Left ventricle myocardium superior (tissue), 1 donor: ENCODE measurements at regions not wholly inside any gene's neighbourhood (a gene's known extent, or its start where the extent isn't known, plus 50 kb on each side); places are given as distances from the start of the nearest gene placed in this dataset.

Experiments used
- ATAC-seq: fragments of 200-7000 bp; cut with Tn5 transposase; one replicate; pipeline ENCODE4 v1.9.1; 2020; ENCODE audit warnings: mild to moderate bottlenecking, moderate library complexity
- DNase-seq: peaks from one replicate; pipeline ENCODE4 v3.0.0-alpha.2; 2020
- intact Hi-C: fragments of 100-400 bp; cut with micrococcal nuclease; formaldehyde crosslinking; loops from one replicate; pipeline ENCODE4 v1.11.0; 2022
- donor health status: DM: no; HTN: yes; CAD: no; lungs with severe emphysema.

- ATAC-seq (peak; percentile 8), DNase-seq (no peak)
- intact Hi-C loops = no loop called here
These were observed 199.4 kb downstream of the SREK1 start for GRCh38 chr5:66343370-66344071.

GRCh38 chr5:66344544-66344943, 200.4 kb downstream of the SREK1 start:
- DNase-seq = no peak

DNA sequence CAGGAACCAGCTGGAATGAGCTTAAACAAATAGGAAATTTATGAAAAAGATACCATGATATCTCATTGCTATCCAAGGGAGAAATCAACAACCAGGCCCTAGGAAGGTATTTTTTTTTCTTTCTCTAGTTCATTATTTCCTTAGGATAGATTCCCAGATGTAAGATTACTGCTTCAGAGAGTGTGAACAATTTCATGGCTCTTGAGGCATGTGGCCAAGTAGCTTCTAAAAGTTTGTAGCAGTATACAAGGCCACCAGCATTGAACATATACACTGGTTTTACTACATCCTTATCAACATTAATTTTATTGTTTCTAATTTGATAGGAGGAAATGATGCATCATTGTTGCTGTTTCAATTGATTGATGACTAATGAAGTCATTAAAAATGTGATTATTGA, 201.2 kb downstream of the SREK1 start:
- ATAC-seq (no peak), DNase-seq (no peak)
- intact Hi-C loops = no loop called here

More at GRCh38 chr5:66344544-66344943, 200.4 kb downstream of the SREK1 start:
- ATAC-seq = no peak
- intact Hi-C loops = no loop called here

DNA sequence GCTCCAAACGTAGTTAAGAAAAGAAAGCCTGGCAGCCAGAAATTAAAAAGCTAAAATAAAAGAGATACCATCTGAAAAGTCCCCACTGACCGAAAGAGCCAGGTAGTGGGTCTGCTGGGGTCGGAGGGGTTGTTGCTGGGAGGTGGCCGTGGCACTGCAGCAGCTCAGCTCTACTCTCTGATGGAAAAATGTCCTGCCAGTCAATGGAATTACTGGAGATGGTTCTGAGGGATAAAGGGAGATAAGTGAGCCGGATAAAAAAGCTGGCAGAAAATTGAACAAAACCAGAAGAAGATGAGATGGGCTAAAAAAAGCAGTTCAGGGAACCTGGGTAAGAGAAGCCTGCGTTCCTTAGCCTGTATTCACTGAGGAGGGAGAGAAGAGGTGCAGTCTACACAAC, 202.8 kb downstream of the SREK1 start:
- ATAC-seq = no peak
- intact Hi-C loops = no loop called here
- no peak for DNase-seq

DNA sequence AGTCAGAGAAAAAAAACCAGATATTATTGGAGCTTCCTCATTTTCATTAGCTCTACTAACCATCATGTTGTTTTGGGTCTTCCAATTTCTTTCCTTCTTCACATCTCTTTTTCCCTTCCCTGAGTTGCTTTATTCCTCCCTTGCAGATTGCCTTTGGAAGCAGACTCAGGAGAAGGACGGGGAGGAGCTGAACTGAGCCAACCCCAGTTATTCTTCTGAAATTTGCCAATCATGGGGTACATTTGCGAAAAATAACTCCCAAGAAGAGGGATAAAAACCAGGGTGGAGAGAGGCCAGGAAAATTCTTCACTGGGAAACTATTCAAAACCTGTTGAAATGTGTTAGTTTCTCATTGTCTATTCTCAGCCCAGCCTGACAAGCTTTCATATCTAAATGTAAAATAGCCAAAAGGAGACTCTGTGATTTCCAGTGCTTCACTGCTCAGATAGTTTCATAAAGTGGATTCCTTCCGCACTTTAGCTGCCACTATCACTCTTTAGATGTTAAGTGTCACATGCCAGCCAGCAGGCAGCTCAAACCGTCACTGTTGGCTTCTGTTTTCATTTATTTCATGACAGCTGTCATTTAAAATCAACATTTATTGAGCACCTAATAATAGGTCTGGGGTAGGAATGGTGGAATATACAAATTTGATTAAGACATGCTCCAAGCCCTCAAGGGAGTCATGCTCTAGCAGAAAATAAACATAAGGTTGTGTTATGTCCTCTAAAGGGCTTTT, 204.5 kb downstream of the SREK1 start:
- ATAC-seq = peak; percentile 67
- no peak for DNase-seq
- intact Hi-C loops = no loop called here

- DNase-seq (no peak), ATAC-seq (no peak)
- intact Hi-C loops = no loop called here
These were observed 207.7 kb downstream of the SREK1 start for GRCh38 chr5:66351813-66352212.

GRCh38 chr5:66353186-66353585, 209.1 kb downstream of the SREK1 start:
- DNase-seq (no peak), ATAC-seq (no peak)
- intact Hi-C loops = no loop called here

DNA sequence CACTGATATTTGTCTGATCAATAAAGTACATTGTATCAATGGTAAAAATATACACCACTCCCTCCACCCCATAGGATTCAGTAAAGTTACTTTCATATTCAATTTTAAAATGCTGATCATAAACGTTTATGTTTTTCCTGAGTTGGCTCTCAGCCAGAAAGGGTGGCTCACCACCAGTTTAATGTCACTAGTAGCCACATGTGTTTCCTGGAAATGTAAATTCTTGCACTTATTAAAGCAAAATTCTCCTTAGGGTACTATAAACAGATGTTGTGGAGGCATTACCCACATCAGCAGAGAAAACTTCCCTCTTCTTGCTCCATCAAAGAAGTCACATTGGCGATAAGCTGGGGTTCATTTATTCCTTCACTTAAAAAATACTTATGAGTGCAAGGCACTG, 210.3 kb downstream of the SREK1 start:
- DNase-seq = no peak
- no peak for ATAC-seq
- intact Hi-C loops = no loop called here

DNA sequence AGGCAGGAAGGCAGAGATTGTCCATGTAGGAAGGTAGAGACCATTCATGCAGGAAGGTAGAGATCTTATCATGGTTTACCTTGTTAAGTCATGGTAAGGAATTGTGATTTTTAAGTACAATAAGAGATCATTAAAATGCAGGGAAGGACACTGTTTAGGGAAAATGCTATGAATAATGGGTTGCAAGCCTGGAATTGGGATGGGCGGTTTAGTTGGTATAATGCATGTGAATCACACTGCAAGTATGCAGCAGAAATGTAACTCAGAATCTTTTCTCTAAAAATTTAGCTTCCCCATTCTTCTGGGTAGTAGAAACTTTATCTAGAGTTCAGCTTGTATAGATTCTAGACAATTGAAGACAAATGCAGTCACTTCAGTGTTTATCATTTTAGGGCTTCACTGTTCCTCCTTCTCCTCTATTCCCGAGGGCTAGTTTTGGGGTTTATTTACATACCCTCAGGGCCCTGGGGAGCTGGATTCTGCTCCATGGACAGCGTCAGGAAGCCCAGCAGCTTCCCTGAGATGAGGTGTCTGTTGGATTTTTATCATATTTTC, 212.0 kb downstream of the SREK1 start:
- ATAC-seq (no peak), DNase-seq (no peak)
- intact Hi-C loops = no loop called here

GRCh38 chr5:66358741-66359140, 214.6 kb downstream of the SREK1 start:
- DNase-seq (no peak), ATAC-seq (no peak)
- intact Hi-C loops = no loop called here

DNA sequence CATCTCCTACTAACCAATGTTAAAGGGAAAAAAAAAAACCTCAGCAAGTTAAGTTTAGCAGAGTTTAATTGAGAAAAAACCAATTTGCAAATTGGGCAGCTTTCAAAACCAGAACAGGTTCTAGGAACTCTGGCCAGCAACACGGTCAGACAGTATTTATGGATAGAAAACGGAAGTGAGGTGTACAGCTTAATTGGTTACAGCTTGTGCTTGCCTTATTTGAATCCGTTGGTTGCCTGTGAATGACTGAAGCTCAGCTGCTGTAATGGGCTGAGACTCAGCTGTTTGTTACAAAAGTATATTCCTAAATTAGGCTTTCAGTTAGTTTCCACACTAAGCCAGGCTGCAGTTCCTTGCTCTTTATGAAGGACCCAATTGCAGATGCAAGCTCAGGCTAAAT, 217.0 kb downstream of the SREK1 start:
- no peak for DNase-seq
- intact Hi-C loops = no loop called here
- peak; percentile 26 for ATAC-seq

DNA sequence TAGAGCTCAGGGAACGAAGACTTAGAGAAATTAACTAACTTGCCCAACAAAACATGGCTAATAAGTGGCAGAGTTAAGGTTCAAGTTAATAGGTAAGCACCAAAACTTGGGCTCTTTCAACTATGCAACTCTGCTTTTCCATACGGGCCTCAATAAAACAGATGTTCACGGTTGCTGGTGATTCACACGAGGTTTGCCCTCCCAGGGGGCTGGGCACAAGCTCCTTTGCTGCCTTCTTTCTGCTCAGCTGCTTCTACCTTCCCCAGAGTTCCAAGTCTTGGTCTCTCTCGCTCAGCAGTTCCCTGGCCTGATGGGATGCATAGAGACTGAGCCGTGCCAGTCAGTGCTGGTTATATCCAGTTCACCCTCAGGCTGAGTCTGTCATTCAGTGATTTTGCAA, 217.9 kb downstream of the SREK1 start:
- intact Hi-C loops = no loop called here
- DNase-seq (no peak), ATAC-seq (no peak)

GRCh38 chr5:66362687-66363086, 218.6 kb downstream of the SREK1 start:
- ATAC-seq = peak; percentile 69
- intact Hi-C loops = no loop called here
- no peak for DNase-seq

- intact Hi-C loops = no loop called here
- ATAC-seq = no peak
- DNase-seq = no peak
These were observed 219.0 kb downstream of the SREK1 start for GRCh38 chr5:66363097-66363496.

GRCh38 chr5:66364186-66364585, 220.1 kb downstream of the SREK1 start:
- intact Hi-C loops = no loop called here
- DNase-seq = no peak
- ATAC-seq = peak; percentile 5

GRCh38 chr5:66365981-66366380, 221.9 kb downstream of the SREK1 start:
- intact Hi-C loops = no loop called here
- DNase-seq = no peak
- ATAC-seq = no peak

DNA sequence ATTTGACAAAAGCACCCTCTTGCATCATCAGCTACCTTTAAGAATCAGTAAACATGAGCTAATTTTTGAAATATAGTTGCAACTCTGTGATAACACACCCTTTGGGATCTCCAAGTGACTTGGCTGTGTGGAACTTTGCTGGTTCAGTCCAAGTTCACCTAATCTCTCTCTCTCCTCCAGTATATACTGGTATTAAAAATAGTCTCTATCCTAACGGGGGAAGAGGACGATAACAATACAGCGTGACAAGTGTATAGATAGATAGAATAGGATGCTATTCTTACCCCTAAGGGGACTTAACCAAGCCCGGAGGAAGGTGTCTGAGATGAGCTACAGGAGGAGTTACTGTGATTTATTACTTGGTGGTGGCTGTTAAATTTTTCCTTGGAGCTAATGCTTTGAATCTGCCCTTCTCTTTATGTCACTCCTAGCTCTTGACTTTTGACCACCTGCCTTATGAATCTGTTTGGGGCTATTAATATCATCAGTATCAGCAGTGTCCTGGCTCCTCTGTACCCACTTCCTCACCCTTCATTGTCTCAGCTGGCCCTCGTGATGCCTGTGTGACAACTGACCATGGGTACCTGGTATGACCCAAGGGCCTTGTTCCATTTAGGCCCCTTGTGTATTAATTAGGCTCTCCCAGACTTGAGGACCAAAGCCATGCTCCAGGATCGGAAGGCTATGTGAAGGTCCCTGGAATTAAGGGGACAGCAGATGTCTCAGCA, 223.9 kb downstream of the SREK1 start:
- intact Hi-C loops = no loop called here
- DNase-seq = peak; percentile 61
- ATAC-seq = peak; percentile 89

GRCh38 chr5:66368811-66369210, 224.7 kb downstream of the SREK1 start:
- intact Hi-C loops = no loop called here
- ATAC-seq (no peak), DNase-seq (no peak)

DNA sequence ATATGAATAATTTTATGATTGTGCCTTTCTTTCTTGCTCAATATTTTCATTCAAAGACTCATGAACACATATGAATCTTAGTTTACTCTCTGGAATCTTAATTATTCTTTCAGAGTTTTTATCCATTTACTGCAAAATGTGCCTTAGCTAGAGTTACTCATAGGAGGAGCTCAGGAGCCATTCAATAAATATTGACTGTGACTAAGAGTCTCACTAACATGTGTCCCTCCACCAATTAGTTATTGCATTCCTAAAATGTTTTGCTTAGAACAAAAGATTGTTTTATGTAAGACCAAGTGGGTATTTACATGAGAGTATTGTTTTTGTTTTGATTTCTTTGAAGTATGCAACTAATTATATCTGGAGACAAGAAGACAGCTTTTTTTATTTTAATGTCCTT, 218.4 kb upstream of the MAST4 start:
- ATAC-seq (no peak), DNase-seq (no peak)
- intact Hi-C loops = no loop called here

DNA sequence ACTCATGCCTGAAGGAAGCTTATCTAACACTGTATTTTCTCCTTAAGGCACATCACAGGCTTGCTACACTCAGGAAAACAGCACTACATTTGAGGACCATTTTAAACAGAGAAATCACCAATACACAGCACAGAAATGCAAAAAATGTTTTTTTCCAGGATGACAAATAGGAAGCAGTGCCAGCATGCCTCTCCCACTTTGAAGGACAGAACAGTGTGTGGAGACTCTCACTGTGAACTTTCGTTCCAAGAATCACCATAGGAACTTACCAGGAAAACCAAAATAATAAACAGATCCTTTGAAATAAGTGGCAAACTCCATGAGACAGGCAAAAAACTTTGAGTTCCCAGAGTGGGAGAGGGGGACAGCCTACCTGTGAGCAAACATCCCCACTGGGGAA, 217.8 kb upstream of the MAST4 start:
- DNase-seq (no peak), ATAC-seq (peak; percentile 44)
- intact Hi-C loops = no loop called here
